NOMO-1 (cell line): ENCODE measurements at regions not wholly inside any gene's neighbourhood (a gene's known extent, or its start where the extent isn't known, plus 50 kb on each side); places are given as distances from the start of the nearest gene placed in this dataset.

Experiments
- DNase-seq, 2 experiments: peaks; one replicate each; lab custom pipeline; 2025; ENCODE audit not compliant: unreplicated experiment in 2 of 2; lab: John Stamatoyannopoulos, UW

GRCh38 chr10:53025172-53025711, 252.7 kb upstream of the MBL2 start:
- DNase-seq = no peak

DNA sequence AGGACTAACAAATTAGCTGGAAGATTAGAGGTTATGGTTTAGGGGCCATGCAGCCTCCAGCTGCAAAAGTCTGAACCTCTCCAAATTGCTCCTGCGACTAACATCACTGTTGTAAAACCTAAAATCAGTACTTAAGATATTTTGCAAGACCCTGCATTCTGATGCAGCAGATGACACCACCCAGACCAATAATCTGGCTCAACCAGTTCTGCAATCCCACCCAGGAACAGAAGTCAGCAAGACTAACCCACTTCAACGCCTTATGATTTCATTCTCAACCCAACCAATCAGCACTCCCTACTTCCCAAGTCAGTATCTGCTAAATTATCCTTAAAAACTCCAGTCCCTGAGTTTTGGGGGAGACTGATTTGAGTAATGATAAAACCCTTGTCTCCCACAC, 250.8 kb upstream of the MBL2 start:
- DNase-seq = no peak

- DNase-seq = no peak
Measured at GRCh38 chr10:53022611-53023088, 250.1 kb upstream of the MBL2 start.

GRCh38 chr10:53013201-53013810, 240.7 kb upstream of the MBL2 start:
- peak; percentile 48 to 89 for DNase-seq

- DNase-seq = no peak
Measured at GRCh38 chr10:53009961-53010907, 237.7 kb upstream of the MBL2 start.

DNA sequence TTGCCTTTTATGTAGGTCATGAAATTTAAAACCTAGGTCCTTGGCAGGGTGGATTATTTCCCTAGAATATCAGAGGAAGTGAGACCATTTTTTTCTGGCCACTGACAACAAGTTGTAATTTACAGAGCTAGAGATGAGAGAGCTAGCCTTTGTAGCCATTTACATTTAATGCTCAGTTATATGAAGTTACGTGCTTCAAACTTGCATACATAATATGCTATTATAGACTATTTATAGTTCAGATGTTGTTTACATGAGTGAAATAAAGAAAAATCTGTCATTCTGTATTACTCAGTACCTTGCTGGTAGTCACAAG, 234.9 kb upstream of the MBL2 start:
- no peak for DNase-seq

DNA sequence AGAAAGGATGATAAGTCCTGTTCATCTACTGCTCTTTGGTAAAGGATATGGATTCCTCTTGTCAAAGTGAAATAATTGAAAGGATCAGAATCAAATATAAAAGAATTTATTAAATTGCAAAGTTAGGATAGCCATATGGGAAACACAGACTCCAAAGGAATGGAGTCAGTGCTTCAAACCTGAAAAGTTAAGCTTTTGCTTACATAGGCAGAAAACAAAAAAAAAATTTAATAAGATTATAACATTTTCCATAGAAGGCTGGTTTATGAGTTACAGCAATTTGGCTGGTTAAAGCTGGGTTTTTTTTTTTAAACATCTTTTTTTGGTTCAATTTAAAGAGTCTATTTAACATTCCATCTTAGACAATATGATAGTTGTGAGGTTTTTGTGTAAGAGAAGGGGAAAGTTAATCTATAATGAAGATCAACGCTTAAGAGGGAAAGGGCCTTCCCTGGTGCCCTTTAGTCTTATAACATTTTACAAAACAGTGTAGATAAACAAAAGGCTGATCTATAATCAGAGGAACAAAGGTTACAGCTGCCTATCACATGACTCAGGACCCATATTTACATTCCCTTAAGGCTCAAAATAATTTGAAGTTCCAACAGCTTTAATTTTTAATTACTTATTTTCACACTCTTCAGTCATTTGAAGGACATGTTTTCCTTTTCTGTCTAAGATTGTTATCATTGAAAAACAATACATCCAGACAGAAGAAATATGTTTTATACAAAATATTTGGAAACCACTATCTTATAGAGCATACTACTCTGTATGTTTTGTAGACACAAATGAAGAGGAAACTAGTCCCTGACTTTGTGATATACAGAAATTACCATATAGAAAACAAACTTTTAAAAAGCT, 234.3 kb upstream of the MBL2 start:
- no peak for DNase-seq

DNA sequence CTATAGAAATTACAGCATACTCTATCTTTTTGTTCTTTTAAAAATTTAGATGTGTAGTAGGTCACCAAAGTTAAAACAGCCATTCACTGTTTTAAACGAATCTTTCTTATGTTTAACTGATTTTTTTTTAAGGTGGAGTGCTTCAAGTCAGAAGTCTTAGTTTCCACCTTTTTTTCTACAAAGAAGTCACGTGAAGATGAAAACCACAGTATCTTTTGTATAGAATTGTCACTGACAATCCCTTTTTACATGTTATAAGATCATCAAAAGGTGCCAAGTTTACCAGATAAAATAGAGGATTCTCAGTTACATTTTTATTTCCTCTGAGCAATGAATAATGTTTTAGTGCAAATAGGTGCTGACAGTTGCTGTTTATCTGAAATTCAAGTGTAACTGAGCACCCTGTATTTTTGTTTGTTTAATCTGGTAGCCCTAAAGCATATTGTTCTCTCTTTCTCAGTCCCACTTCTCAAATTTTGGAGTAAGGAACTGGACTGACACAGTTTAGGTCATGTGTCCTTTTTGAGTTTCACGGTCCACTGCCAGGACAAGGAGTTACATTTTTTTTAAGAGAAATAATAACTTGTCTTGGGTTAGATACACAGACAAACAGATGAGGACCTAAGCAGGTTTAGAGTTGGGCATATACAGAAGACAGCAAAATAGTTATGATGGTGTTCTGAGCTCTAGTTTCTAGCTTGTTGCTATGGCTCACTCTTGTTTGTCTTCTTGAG, 233.2 kb upstream of the MBL2 start:
- DNase-seq = no peak

DNA sequence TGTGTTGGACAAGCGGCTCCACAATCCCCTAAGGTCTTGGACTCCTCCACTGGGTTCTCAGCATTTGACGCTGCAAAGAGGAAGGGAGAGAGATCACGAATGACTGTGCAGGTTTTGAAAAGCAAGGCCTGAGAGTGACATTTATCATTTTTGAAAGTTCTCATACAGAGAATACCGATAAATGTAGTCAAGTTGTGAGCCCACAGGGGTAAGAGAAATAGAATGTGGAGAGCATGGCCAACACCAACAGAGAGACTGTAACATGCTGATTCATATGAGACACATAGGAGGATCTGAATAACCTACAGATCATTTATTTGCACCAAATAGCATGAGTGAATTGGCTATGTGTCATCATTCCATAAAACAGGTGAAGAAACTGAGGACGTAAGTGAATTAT, 230.5 kb upstream of the MBL2 start:
- peak in 1 of 2 experiments; percentile 40 for DNase-seq

- DNase-seq = no peak
Measured at GRCh38 chr10:52999681-53000080, 227.1 kb upstream of the MBL2 start.

- no peak for DNase-seq
Measured at GRCh38 chr10:52999258-52999657, 226.7 kb upstream of the MBL2 start.

- no peak for DNase-seq
Measured at GRCh38 chr10:52997007-52997406, 224.4 kb upstream of the MBL2 start.

DNA sequence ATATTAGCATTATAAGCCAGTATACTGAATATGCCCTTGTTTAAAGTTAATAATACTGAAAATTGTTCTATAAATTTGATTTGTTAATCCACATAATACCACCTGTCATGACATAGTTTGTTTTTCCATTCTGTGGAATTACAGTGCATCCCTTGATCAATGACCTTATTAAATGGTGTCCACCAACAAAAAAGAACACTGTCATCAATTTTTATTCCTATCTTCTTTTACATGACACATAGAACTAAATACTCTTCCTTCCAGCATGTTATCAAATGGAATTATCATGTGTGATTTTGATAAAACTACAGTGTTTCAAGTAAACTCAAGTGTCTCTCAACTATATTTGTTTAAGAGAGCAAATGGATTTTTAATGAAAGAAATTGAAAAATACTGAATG, 221.8 kb upstream of the MBL2 start:
- DNase-seq = no peak

DNA sequence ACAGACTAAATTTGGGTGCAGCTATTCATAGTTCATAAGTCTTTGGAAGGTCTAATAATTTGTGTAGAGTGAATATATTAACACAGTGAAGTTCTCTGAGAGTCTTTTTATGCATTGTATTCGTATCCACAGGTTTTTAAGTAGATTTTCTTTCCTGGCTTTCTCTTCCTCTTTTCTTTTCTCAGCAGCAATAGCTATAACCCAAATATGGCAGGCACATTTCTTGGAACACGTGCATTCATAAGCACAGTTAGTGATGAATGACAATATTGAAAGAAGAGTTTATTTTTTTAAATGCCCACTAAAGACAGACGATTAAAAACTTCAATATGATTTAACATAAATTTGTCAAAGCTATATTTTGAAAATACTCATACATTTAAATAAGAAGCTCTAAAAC, 220.5 kb upstream of the MBL2 start:
- peak in 1 of 2 experiments; percentile 22 for DNase-seq

DNA sequence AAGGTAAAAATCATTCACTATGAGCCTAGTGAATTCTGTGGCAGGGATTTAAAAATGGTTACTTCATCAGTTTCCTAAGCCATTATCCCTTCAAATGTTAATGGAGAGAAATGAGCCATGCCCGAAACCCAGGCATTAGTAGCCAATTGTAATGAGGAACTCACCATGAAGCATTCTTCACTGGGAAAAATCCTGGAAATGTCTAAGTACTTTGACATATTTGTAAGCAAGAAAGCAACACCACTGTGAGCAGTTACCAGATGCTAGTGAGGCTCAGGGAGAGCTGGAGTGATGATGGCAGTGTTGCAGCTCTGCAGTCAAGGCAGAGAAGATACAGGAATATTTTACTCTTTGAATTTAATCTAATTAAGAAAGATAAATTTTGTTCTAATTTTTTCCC, 220.0 kb upstream of the MBL2 start:
- DNase-seq = no peak

DNA sequence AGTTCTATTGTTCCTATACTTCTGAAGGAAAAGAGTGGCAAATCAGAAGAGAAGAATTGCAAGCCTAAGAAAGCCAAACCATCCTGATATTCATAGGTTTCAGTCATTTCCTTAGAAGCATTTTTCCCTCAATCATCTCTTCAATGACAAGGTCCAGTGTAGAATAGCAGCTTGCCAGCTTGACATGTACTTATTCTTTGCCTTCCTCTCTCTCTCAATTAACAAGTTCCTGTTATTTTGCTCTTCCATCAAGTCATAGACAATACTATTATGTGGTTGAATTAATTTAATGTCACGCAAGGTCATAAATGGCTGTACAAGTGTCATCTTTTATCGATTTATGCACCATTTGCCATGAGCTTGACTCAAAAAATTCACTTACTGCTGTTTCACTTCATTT, 216.3 kb upstream of the MBL2 start:
- DNase-seq = no peak

DNA sequence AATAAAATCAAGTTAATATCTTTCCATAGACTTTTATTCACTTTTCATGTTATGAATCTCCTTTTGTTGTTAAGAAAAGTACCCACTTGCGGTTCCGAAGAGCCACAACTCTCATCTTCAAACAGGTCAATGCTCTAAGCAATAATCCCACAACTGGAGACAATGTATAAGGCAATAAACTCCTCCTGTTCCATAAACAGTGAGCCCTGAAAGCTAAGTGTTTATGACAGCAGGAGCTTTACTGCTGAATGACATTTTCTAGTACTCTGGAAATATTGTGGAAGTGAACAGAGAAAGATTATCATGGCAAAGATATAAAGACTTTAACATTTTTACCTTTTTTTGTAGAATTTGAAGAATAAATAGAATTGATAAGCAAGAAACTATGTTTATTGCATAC, 213.5 kb upstream of the MBL2 start:
- no peak for DNase-seq

DNA sequence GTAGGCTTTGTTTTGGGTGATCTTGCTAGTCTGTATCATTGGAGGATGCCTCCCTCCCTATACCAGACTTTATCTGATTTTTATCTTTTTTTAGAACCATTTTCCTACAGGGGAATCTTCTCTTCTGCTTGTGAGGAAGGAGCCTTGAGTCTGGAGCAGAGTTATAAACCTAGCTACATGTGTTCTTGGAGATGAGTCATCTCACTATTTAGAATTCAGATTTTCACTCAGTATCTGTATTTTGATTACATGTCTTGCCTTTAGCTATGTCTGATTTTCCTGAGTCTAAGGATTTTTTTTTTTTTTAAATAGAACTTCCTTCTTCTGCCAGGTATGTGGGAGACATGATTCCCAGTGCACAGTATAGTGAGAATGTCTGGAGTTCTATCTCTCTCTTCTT, 211.6 kb upstream of the MBL2 start:
- no peak for DNase-seq

- no peak for DNase-seq
Measured at GRCh38 chr10:52979295-52979990, 206.9 kb upstream of the MBL2 start.

DNA sequence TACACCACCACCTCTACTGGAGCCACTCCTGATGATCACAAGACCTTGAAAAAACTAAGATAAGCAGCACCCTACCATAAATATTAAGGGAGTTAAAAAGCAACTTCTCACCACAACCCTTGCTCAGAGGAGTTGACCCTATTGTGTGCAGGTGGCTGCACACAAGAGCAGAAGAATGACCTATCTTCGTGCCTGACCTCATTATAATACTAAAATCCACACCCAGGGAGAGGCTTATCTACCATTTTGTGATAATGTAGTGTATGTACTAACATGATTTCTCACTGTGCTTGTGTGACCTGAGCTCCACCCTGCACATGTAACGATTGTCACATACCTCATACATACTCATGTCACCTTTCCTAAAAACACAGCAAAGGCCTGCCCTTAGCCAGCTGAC, 205.0 kb upstream of the MBL2 start:
- no peak for DNase-seq
